IPS DF 6.9 (cell line): ENCODE measurements at regions not wholly inside any gene's neighbourhood (a gene's known extent, or its start where the extent isn't known, plus 50 kb on each side); places are given as distances from the start of the nearest gene placed in this dataset.

Experiments
- DNase-seq: peaks from one replicate; pipeline ENCODE4 v3.0.0-alpha.2; 2013; ENCODE audit warnings: low read depth, low spot score
- H3K27ac ChIP-seq: one replicate; pipeline ENCODE4 v1.5.1; 2013; ENCODE audit warnings: low read length, control low read depth
- H3K27me3 ChIP-seq: 2 replicates; pipeline ENCODE4 v1.6.1; 2013; ENCODE audit warnings: mild to moderate bottlenecking, low read length; ENCODE audit not compliant: control insufficient read depth, insufficient read depth
- H3K36me3 ChIP-seq: 2 replicates; pipeline ENCODE4 v1.6.1; 2013; ENCODE audit warnings: low read length; ENCODE audit not compliant: control insufficient read depth, insufficient read depth
- H3K4me1 ChIP-seq: 2 replicates; pipeline ENCODE4 v1.6.1; 2013; ENCODE audit warnings: low read length; ENCODE audit not compliant: control insufficient read depth, insufficient read depth
- H3K4me3 ChIP-seq: 2 replicates; pipeline ENCODE4 v1.5.1; 2013; ENCODE audit warnings: mild to moderate bottlenecking, low read length
- H3K9me3 ChIP-seq: 2 replicates; pipeline ENCODE4 v1.6.1; 2013; ENCODE audit warnings: low read length, inconsistent platforms; ENCODE audit not compliant: control insufficient read depth, insufficient read depth
- WGBS: extraction: QIAGEN DNeasy Blood & Tissue Kit; methylation state at CpG from one replicate; pipeline ENCODE4 v1.1.7; 2013; ENCODE audit warnings: mixed read lengths, missing lambda C conversion rate; ENCODE audit not compliant: insufficient read length, insufficient coverage; 5-methylcytosine and 5-hydroxymethylcytosine counted together

DNA sequence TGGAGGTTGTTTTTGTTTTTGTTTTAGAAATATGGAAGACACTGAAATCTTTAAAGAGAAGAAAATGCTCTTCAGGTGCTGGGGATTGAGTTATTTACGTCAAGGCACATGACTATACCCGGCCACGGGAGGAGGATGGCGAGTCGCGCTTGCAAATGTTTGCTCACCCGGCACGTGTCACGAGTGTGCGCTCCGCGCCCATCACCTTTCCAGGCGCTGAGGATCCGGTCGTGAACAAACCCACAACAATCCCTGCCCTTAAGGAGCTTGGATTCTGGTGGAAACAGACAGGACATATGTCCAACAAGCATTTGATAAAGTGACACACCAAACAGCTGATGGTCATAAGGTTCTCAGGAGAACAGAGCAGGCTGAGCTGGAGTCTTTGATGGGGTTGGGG lies 715.5 kb downstream of the BRD1 start:
- Histone ChIP-seq H3K4me3 (no peak overlapping the region), H3K27ac (no peak overlapping the region), H3K36me3 (no peaks in the 10 kb centered on the region), H3K9me3 (peaks cover 43% of the 10 kb centered on the region), H3K27me3 (no peaks in the 10 kb centered on the region), H3K4me1 (no peaks in the 10 kb centered on the region)
- DNase-seq = no peak
- no CpG with 5 or more reads among the region's 15 CpGs for WGBS

DNA sequence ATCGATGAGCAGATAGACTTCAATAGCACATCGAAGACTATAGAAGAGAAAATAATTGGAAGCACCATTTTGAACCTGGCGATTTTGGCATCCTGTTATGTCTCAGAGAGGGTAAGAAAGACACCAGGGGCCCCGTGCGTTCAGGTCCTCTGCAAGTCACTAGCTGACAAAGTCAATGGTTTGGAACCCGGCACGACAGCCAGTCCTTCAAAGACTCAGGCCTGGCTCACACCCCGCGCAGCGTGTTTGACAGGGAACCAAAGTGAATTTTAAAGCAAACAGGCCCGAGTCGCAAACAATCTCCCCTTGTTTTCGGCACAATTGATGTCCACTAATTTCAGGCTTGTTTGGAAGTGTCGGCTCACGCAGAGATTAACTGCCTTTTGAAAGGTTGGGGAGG lies 716.6 kb downstream of the BRD1 start:
- DNase-seq = no peak
- Histone ChIP-seq H3K27me3 (no peaks in the 10 kb centered on the region), H3K36me3 (no peaks in the 10 kb centered on the region), H3K4me1 (no peaks in the 10 kb centered on the region), H3K9me3 (peaks cover 44% of the 10 kb centered on the region), H3K27ac (no peak overlapping the region), H3K4me3 (no peak overlapping the region)
- WGBS = 100% methylated on average over 1 of the region's 15 CpGs

GRCh38 chr22:49108636-49109315 lies 718.9 kb downstream of the BRD1 start:
- no CpG with 5 or more reads among the region's 21 CpGs for WGBS
- Histone ChIP-seq H3K27me3 (no peaks in the 10 kb centered on the region), H3K36me3 (no peaks in the 10 kb centered on the region), H3K27ac (no peak overlapping the region), H3K9me3 (peaks cover 40% of the 10 kb centered on the region), H3K4me1 (no peaks in the 10 kb centered on the region), H3K4me3 (no peak overlapping the region)
- DNase-seq = no peak

DNA sequence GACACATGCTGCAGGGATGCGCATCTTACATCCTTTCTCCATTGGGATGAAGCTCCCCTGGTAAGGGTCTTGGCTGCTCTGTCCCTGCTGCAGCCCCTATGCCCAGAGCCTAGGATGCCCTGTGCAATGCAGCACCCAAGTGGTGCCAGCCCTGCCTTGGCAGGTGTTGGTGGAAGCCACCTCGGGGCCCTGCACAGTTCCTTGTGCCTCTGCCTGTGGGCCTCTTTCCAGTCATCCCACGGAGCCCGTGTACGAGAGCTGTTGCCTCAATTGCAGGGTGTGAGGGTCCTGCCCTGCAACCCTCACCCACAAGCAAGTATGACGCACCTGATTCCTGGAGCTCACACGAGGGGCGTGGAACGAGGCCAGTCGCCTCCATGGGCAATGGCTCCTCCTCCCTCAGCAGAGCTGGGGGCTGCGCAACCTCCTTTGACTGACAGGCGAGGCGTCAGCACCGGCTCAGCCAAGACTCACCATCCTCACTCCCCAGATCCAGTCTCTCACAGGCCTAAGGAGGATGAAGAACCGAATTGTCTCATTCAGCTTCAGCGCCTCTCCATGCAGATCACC lies 719.6 kb downstream of the BRD1 start:
- no CpG with 5 or more reads among the region's 16 CpGs for WGBS
- H3K4me1 ChIP-seq = no peaks in the 10 kb centered on the region
- DNase-seq = no peak
- no peaks in the 10 kb centered on the region for H3K36me3 ChIP-seq
- H3K4me3 ChIP-seq = no peak overlapping the region
- no peak overlapping the region for H3K27ac ChIP-seq
- peaks cover 35% of the 10 kb centered on the region for H3K9me3 ChIP-seq
- H3K27me3 ChIP-seq = no peaks in the 10 kb centered on the region

DNA sequence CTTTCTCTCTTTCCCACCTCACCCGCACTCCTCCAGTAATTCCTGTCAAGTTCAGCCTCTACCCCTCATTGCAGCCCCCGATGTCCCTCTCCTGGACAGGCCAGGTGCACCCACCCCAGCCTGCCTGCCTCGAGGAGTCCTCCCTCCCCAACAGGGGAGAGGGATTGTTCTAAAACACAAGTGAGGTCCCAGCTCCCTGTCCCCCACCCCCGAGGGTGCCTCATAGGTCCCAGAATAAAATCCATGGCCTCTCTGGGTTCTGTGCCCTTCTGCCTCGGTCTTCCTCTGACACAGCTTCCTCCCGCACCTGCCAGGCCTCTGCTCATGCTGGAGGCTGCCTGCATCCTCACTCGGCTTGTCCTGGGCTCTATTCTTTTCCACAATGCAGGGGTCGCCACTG lies 720.1 kb downstream of the BRD1 start:
- no CpG with 5 or more reads among the region's 8 CpGs for WGBS
- Histone ChIP-seq H3K4me3 (no peak overlapping the region), H3K4me1 (no peaks in the 10 kb centered on the region), H3K27me3 (no peaks in the 10 kb centered on the region), H3K9me3 (peaks cover 32% of the 10 kb centered on the region), H3K36me3 (no peaks in the 10 kb centered on the region), H3K27ac (no peak overlapping the region)
- no peak for DNase-seq

DNA sequence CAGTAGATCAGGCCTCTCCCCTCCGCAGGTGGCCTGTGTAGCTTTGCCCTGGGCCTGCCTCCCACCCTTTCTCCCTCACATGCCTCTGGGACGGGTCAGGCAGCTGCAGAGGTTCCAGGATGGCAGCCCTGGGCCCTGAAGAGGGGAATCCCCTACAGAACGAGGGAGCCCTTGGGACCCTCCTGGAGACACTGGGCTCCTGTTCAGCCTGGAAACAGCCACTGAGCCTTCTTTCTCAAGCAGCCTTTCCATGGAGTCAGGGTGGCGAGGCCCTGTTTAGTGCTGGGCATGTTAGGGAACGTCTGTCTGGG lies 720.9 kb downstream of the BRD1 start:
- Histone ChIP-seq H3K27me3 (no peaks in the 10 kb centered on the region), H3K36me3 (no peaks in the 10 kb centered on the region), H3K9me3 (peaks cover 29% of the 10 kb centered on the region), H3K4me1 (no peaks in the 10 kb centered on the region), H3K4me3 (no peak overlapping the region), H3K27ac (no peak overlapping the region)
- DNase-seq = no peak
- no CpG with 5 or more reads among the region's 5 CpGs for WGBS

DNA sequence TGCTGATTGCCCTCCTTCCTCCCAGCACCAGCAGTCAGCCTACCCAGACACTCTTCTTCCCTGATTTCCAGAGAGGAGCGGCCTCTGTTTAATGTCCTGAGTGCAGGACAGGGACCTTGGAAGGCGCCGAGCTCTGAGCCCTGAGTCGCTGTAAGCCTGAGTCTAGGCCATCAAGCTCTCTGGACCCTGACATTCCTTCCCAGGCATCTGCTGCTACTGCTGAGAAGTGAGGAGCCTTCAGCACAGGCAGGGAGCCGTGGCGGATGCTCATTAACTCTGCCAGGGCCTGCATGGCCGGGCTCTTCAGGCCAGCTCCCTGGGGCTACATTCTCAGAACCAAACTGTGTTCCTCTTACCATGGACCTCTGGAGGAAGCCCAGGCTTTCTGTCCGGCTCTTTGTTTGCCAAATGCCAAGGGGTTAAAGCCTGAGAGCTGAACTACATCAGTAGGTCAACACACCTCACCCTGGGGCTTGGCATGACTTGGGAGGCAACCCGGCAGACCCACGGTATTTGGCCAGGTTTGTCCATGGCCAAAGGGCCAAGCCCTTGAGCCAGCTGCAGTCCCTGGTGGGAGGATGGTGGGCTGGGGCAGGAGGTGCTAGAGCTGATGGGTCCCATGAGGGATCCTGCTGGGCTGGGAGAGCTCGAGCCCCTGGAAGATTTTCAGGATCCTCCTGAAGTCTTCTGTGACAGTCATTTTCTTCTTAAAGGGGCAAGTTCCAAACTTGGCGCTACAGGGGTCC lies 721.4 kb downstream of the BRD1 start:
- no CpG with 5 or more reads among the region's 12 CpGs for WGBS
- no peak overlapping the region for H3K27ac ChIP-seq
- DNase-seq = no peak
- no peaks in the 10 kb centered on the region for H3K27me3 ChIP-seq
- no peak overlapping the region for H3K4me3 ChIP-seq
- no peaks in the 10 kb centered on the region for H3K4me1 ChIP-seq
- H3K36me3 ChIP-seq = no peaks in the 10 kb centered on the region
- H3K9me3 ChIP-seq = peaks cover 30% of the 10 kb centered on the region

DNA sequence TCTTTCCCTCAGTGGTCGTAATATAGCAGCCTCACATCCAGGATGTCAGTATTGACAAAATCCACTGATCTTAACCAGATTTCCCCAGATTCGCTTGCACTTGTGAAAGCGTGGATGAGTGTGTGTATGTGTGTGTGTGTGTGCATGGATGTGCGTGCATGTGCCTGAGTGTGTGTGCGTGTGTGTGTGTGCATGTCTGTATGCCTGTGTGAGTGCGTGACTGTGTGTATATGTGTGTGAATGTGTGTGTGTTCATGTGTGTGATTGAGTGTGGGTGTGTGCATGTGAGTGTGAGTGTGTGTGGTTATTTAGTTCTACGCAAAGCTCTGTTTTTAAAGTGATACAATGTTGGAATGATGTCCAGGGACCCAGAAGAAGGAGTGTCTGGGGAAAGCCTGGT lies 723.2 kb downstream of the BRD1 start:
- WGBS = no CpG with 5 or more reads among the region's 7 CpGs
- no peaks in the 10 kb centered on the region for H3K27me3 ChIP-seq

GRCh38 chr22:49103314-49104059 lies 724.2 kb downstream of the BRD1 start:
- Histone ChIP-seq H3K36me3 (no peaks in the 10 kb centered on the region), H3K9me3 (peaks cover 31% of the 10 kb centered on the region), H3K4me3 (no peak overlapping the region), H3K27me3 (no peaks in the 10 kb centered on the region), H3K27ac (no peak overlapping the region), H3K4me1 (no peaks in the 10 kb centered on the region)
- DNase-seq = no peak
- WGBS = no CpG with 5 or more reads among the region's 15 CpGs

More for the DNA sequence above, 723.2 kb downstream of the BRD1 start:
- Histone ChIP-seq H3K4me1 (no peaks in the 10 kb centered on the region), H3K4me3 (no peak overlapping the region), H3K9me3 (peaks cover 31% of the 10 kb centered on the region), H3K36me3 (no peaks in the 10 kb centered on the region), H3K27ac (no peak overlapping the region)
- DNase-seq = no peak

DNA sequence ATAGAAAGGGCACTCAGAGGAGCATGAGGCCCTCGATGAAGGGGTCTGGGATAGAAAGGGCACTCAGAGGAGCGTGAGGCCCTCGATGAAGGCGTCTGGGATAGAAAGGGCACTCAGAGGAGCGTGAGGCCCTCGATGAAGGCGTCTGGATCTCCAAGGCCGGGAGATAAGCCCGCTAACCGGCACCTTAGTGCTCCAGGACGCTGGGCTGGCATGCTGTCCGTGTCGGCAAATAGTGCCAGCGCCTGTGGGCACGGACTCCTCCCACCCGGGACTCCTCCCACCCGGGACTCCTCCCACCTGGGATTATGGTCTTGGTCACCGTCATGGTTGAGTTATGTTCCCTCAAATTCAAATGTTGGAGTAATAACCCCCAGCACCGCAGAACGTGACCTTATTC lies 725.3 kb downstream of the BRD1 start:
- Histone ChIP-seq H3K27ac (no peak overlapping the region), H3K27me3 (no peaks in the 10 kb centered on the region), H3K4me1 (no peaks in the 10 kb centered on the region), H3K9me3 (peaks cover 30% of the 10 kb centered on the region), H3K36me3 (no peaks in the 10 kb centered on the region), H3K4me3 (no peak overlapping the region)
- no peak for DNase-seq
- WGBS = no CpG with 5 or more reads among the region's 20 CpGs
